Thoracic aorta (tissue), 2 donors: ENCODE measurements at regions not wholly inside any gene's neighbourhood (a gene's known extent, or its start where the extent isn't known, plus 50 kb on each side); places are given as distances from the start of the nearest gene placed in this dataset.

Experiments used
- ATAC-seq: fragments of 150-250 bp; one replicate; pipeline ENCODE4 v1.8.0; 2017; ENCODE audit warnings: low read depth; ENCODE audit not compliant: insufficient number of reproducible peaks, low FRiP score
- DNase-seq: peaks from one replicate; pipeline ENCODE4 v3.0.0-alpha.2; 2020; ENCODE audit warnings: low spot score
- H3K27ac ChIP-seq, 2 donors: fragments of 200-600 bp; sonication (generic); 1 replicate in 1 of 2; 2 replicates in 1 of 2; pipeline ENCODE4 v1.5.1; 2016; ENCODE audit warnings: mild to moderate bottlenecking in 2 of 2, moderate library complexity in 2 of 2
- H3K27me3 ChIP-seq: fragments of 200-600 bp; sonication (generic); replicated peaks from 2 replicates; pipeline ENCODE4 v1.6.0; 2016; ENCODE audit warnings: mild to moderate bottlenecking; ENCODE audit not compliant: insufficient read depth
- H3K36me3 ChIP-seq: fragments of 200-600 bp; sonication (generic); one replicate; pipeline ENCODE4 v1.5.1; 2016
- H3K4me1 ChIP-seq, 2 donors: fragments of 200-600 bp; sonication (generic); 1 replicate in 1 of 2; 2 replicates in 1 of 2; pipeline versions ENCODE4 v1.5.1 to v1.6.0; 2016; ENCODE audit warnings: low read depth in 2 of 2, mild to moderate bottlenecking in 1 of 2; ENCODE audit not compliant: control insufficient read depth in 1 of 2
- H3K4me3 ChIP-seq: fragments of 200-600 bp; sonication (generic); 2 replicates; pipeline ENCODE4 v1.5.1; 2016; ENCODE audit warnings: mild to moderate bottlenecking
- H3K9me3 ChIP-seq: fragments of 200-600 bp; sonication (generic); 2 replicates; pipeline ENCODE4 v1.5.1; 2016
- CTCF ChIP-seq: fragments of 200-600 bp; sonication (generic); IDR thresholded peaks from one replicate; pipeline ENCODE4 v1.5.1; 2019; ENCODE audit warnings: antibody characterized with exemption

DNA sequence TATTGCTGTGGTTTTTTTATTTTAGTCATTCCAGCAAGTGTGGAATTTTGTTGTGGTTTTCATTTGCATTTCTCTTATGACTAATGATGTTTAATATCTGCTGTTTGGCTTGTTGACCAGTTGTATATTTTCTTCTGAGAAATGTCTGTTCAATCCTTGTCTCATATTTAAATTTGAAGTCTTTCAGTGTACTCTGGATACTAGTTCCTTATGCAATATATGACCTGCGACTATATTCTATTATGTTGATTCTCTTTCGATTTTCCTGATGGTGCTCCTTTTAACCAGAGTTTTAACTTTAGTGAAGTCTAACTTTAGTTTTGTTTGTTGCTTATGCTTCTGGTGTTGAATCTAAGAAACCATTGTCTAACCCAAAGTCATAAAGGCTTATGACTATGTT, 1528.0 kb downstream of the TECRL start:
- Histone ChIP-seq H3K4me3 (no peak overlapping the region), H3K4me1 (no peaks in the 10 kb centered on the region), H3K9me3 (no peaks in the 10 kb centered on the region), H3K36me3 (no peaks in the 10 kb centered on the region), H3K27ac (no peak overlapping the region), H3K27me3 (no peaks in the 10 kb centered on the region)
- no peak for DNase-seq
- no peak for TF ChIP-seq CTCF
- ATAC-seq, result no peak

DNA sequence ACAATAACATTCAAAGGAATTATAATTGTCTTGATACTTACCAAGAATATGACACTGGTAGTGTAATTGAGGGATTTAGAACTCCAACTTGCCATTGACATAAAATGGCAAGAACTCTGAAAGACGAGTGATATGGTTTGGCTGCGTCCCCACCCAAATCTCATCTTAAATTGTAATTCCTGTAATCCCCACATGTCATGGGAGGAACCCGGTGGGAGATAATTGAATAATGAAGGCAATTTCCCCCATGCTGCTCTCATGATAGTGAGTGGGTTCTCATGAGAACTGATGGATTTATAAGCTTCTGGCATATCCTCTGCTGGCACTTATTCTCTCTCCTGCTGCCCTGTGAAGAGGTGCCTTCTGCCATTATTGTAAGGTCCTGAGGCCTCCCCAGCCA, 1536.4 kb downstream of the TECRL start:
- no peaks in the 10 kb centered on the region for H3K9me3 ChIP-seq
- TF ChIP-seq CTCF, result no peak
- H3K27ac ChIP-seq, result no peak overlapping the region
- DNase-seq (no peak), ATAC-seq (no peak)
- no peaks in the 10 kb centered on the region for H3K27me3 ChIP-seq
- H3K4me3 ChIP-seq, result no peak overlapping the region
- no peaks in the 10 kb centered on the region for H3K36me3 ChIP-seq
- no peaks in the 10 kb centered on the region for H3K4me1 ChIP-seq

GRCh38 chr4:62871078-62871477, 1538.2 kb downstream of the TECRL start:
- no peaks in the 10 kb centered on the region for H3K36me3 ChIP-seq
- no peak for TF ChIP-seq CTCF
- no peak overlapping the region for H3K4me3 ChIP-seq
- H3K4me1 ChIP-seq, result no peaks in the 10 kb centered on the region
- no peak overlapping the region for H3K27ac ChIP-seq
- no peaks in the 10 kb centered on the region for H3K27me3 ChIP-seq
- no peaks in the 10 kb centered on the region for H3K9me3 ChIP-seq
- DNase-seq (no peak), ATAC-seq (no peak)

GRCh38 chr4:62870451-62870850, 1538.8 kb downstream of the TECRL start:
- TF ChIP-seq CTCF, result no peak
- H3K4me3 ChIP-seq, result no peak overlapping the region
- H3K27ac ChIP-seq, result no peak overlapping the region
- no peaks in the 10 kb centered on the region for H3K4me1 ChIP-seq
- H3K9me3 ChIP-seq, result no peaks in the 10 kb centered on the region
- H3K36me3 ChIP-seq, result no peaks in the 10 kb centered on the region
- ATAC-seq (no peak), DNase-seq (no peak)
- H3K27me3 ChIP-seq, result no peaks in the 10 kb centered on the region

DNA sequence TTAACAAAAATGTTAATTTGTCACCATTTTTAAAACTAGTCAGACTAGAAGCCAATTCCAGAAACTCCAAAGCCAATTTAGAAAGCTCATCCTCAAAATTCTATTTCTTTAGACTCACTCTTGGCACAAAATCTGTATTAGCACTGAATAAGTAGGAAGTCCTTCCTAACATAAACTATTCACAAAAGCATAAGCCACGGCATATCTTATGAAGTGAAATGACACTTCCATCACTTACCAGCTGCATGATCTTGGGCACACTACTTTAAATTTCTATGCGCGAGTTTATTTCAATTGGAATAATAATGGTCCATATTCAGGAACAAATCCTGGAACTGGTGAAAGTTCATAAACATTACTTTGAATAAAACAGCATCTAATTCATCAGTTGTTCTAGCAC, 1544.0 kb downstream of the TECRL start:
- Histone ChIP-seq H3K9me3 (no peaks in the 10 kb centered on the region), H3K27ac (no peak overlapping the region), H3K27me3 (no peaks in the 10 kb centered on the region), H3K4me3 (no peak overlapping the region), H3K36me3 (no peaks in the 10 kb centered on the region), H3K4me1 (no peaks in the 10 kb centered on the region)
- DNase-seq, result no peak
- TF ChIP-seq CTCF, result no peak
- ATAC-seq, result no peak
